GM19324 (cell line): ENCODE measurements at regions not wholly inside any gene's neighbourhood (a gene's known extent, or its start where the extent isn't known, plus 50 kb on each side); places are given as distances from the start of the nearest gene placed in this dataset.

ENCODE experiments used
- ATAC-seq: cut with Tn5 transposase; IDR thresholded peaks from one replicate; pipeline ENCODE4 v1.9.1; 2021; ENCODE audit warnings: mild to moderate bottlenecking, moderate library complexity; ENCODE audit not compliant: unreplicated experiment, low FRiP score

GRCh38 chr22:47630741-47631534 is 868.5 kb downstream of the TBC1D22A start:
- ATAC-seq, result no peak

- no peak for ATAC-seq
Observed at GRCh38 chr22:47629791-47630655, 867.6 kb downstream of the TBC1D22A start.

- no peak for ATAC-seq
Observed at GRCh38 chr22:47629273-47629711, 866.8 kb downstream of the TBC1D22A start.

- no peak for ATAC-seq
Observed at GRCh38 chr22:47628477-47629272, 866.2 kb downstream of the TBC1D22A start.

- ATAC-seq, result no peak
Observed at GRCh38 chr22:47627556-47628253, 865.3 kb downstream of the TBC1D22A start.

- no peak for ATAC-seq
Observed at GRCh38 chr22:47626428-47627390, 864.3 kb downstream of the TBC1D22A start.

GRCh38 chr22:47625531-47626427 is 863.3 kb downstream of the TBC1D22A start:
- no peak for ATAC-seq

GRCh38 chr22:47625013-47625385 is 862.5 kb downstream of the TBC1D22A start:
- no peak for ATAC-seq

GRCh38 chr22:47624252-47625012 is 862.0 kb downstream of the TBC1D22A start:
- no peak for ATAC-seq

GRCh38 chr22:47623763-47624148 is 861.3 kb downstream of the TBC1D22A start:
- ATAC-seq, result no peak

GRCh38 chr22:47623066-47623762 is 860.8 kb downstream of the TBC1D22A start:
- ATAC-seq, result no peak

GRCh38 chr22:47622541-47622940 is 860.1 kb downstream of the TBC1D22A start:
- ATAC-seq, result no peak

- no peak for ATAC-seq
Observed at GRCh38 chr22:47621253-47621652, 858.8 kb downstream of the TBC1D22A start.

GRCh38 chr22:47620391-47620790 is 857.9 kb downstream of the TBC1D22A start:
- ATAC-seq, result no peak

GRCh38 chr22:47619631-47620030 is 857.2 kb downstream of the TBC1D22A start:
- ATAC-seq, result no peak

- no peak for ATAC-seq
Observed at GRCh38 chr22:47618180-47619010, 855.9 kb downstream of the TBC1D22A start.
